ENCODE measurements at regions not wholly inside any gene's neighbourhood (a gene's known extent, or its start where the extent isn't known, plus 50 kb on each side); places are given as distances from the start of the nearest gene placed in this dataset.

DNA sequence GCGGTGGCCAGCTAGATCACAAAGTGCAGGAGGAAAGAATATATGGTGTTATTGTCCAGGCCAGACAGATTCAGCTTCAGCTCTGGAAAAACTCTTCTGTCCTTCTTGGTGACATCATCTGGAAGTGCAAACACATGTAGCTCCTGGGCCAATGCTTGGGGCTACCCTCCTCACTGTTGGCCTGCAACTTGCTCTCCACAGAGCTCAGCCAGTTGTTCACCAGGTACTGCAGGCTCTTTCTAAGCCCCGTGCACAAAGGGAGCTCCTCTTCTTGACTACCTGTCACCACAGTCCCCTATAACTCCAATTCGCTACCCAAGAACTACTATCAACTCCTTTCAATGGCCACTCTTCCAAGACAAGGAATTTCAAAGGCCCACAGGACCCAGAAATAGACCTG, 1175.9 kb upstream of the CDH9 start:
- DNase-seq (ENCODE audit: extremely low read depth, low read depth, low spot score): no peak

DNA sequence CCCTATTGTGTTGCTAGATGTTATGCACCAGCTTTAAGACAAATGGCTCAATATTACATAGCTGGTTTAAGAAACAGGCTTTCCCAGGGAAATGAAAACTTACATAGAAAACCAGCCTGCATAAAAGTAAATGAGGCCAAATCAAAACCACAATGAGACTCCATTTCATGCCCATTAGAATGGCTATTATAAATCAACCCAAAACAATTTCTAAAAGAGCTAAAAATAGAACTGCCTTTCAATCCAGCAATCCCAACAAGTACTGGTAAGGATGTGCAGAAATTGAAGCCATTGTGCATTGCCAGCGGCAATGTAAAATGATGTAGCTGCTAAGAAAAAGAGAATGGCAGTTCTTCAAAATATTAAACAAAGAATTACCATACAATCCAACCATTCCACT, 1170.0 kb upstream of the CDH9 start:
- DNase-seq (ENCODE audit: extremely low read depth, low read depth, low spot score): no peak

DNA sequence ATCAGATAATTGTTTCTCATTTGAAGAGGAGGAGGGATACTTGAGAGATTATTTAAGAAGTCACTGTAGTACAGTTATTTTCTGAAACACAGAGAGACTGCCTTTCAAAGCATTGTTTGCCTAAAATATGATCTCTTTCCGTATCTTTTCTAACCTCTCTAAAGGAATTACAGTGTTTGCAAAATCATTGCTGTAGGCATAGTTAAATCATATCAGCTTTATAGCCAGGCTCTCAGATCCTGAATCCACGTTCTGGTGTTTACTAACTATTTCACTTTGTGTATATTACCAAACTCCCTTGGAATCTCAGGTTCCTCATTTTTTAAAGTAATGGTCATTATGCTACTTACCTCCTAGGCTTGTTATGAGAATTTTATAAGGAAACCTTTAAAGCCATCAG, 1151.6 kb upstream of the CDH9 start:
- DNase-seq (ENCODE audit: extremely low read depth, low read depth, low spot score): no peak

DNA sequence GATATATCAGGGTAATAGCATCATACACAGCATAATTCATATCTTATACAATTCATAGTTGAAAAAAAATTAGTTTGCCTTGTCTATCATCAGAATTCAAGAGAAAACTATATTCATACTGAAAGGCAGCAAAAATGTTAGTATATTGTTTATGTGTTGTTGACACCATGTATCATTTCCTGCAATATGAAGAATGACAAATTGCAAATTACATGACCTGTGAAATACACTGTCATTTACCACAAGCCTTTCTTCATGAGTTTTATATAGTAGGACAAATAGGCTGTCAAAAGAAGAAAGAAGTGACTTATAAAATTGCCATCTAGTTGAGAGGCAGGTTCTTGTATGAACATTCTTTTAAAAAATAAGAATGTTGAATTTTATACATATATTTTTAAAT, 1136.3 kb upstream of the CDH9 start:
- DNase-seq (ENCODE audit: extremely low read depth, low read depth, low spot score): no peak

DNA sequence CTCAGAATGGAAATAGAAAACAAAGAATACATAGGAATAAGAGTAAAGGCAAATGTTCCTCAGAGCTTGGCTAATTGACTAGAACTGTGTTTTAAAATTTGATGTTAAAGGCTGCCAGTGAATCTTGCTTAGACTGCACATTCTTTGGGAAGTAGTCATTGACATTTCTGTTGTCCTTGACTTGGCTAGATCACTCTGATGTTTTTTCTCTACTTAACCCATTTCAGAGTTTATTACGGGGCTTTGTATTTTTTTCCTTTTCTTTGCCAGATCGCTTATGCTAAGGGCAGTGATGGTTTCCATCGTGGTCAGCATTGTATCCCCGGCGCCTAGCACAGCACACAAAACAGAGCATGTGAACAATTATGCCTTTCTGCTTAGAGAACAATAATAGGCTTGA, 1126.7 kb upstream of the CDH9 start:
- no peak for DNase-seq (ENCODE audit: extremely low read depth, low read depth, low spot score)

DNA sequence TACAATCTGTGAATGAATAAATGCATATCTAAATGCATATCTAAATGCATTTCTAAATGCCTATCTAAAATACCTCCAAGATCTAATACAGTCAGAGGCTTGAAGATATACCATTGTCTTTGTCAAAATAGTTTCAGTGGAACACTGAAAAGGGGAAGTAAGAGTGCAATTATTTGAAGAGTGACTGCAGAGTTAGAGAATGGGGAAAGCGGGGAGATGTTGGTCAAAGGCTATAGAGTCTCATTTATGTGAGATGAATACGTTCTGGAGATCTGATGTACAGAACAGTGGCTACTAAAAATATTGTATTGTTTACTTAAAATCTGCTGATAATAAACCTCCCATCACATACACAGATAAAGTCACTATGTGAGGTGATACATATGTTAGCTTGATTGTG, 1126.2 kb upstream of the CDH9 start:
- DNase-seq (ENCODE audit: extremely low read depth, low read depth, low spot score): no peak

DNA sequence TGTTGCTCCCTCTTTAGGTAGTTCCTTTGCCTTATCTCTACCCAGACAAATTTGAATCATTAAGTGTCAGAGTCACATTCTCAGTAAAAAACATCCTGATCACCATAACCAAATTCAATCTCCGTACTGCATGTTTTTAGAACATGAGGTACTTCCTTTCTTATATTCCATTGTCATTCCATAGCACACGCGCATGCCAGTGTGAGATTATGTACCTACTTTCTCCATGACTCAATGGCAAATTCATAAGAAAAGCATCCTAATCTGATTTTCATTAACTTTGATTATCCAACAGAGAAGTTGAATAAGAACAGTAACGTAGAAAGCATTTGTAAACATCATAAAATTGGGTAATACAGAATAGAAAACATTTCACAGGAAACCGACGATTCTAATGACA, 1118.6 kb upstream of the CDH9 start:
- no peak for DNase-seq (ENCODE audit: extremely low read depth, low read depth, low spot score)

DNA sequence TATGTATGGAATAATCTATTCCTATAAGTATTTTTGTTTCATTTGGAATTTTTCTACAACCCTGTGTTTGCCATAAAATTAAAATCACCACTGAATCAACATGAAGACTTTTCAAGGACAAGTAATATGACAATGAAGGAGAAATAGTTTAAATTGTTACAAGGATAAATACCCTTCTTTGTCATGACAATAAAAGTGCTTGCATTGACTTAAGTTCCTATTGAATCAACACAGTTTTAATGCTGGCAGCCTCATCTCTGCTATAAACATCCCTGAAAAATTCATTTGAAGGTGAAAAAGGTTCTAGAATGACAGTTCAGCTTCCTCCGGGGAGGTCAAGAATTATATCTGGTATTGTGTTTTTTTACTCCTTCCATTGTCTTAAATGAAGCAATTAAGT, 1105.1 kb upstream of the CDH9 start:
- no peak for DNase-seq (ENCODE audit: extremely low read depth, low read depth, low spot score)

DNA sequence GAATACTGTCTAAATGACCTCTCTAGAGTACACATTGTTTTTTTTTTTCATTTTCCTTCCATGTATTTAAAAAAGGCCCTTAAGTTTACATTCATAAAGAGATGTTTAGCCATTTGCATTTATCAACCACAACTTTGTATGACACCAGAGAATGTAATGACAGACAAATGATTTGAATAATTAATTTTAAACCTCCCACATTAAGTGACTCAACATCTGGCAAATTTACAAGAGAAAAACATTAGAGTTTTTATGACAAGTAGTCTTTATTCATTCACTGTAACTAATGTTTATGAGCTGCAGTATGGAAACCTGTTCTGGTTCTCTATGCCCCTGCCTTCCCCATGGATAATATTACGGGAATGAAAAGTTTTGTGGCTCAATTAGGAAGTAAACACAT, 1093.8 kb upstream of the CDH9 start:
- DNase-seq (ENCODE audit: extremely low read depth, low read depth, low spot score): no peak

DNA sequence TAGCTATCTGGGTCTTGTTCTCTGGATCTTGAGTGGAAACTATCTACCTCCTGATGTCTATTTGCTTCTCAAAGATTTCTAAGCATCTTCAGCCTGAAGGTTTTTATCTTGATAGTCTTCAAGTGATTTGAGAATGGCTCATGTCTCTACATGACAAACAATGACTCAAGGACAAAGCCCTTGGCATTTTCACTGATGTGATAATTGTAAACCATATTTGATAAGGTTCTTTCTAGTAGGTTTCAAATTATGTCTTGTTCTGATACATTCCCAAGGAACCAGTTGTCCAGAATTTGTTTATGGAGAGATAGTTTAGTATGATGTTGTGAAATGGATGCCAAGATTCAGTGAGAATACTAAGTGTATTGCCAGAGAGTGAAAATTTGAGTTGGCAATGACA, 1079.3 kb upstream of the CDH9 start:
- no peak for DNase-seq (ENCODE audit: extremely low read depth, low read depth, low spot score)

DNA sequence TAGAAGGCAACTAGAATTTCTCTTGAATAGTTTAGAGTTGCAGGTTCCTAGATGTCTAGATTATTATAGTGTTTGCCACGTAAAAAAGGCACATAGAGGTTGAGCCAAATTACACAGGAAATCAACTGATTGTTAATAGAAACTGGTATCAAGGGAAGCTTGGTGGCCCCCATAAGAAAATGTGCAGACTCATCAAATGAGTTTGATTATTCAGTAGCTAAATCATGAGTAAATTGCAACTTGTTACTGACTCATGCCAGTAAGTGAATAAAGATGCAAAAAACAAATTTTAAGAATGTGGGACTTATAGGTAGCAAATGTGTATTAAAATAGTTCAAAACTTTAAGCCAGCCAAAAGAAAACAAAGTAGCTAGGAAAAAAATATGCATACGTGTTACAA, 1078.9 kb upstream of the CDH9 start:
- no peak for DNase-seq (ENCODE audit: extremely low read depth, low read depth, low spot score)

DNA sequence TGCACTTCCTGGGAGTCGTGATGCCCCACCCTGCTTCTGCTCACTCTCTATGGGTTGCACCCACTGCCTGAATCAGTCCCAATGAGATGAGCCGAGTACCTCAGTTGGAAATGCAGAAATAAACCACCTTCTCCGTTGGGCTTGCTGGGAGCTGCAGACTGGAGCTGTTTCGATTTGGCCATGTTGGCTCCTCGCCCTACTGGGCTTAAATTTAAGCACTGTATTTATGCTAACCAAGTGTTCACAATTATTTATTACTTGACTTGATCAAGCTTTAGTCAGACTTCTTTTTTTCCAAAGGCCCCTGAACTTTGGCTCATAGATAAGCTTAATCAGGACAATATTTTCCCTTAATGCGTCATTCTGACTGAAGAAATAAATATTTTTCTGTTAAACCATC, 1072.4 kb upstream of the CDH9 start:
- no peak for DNase-seq (ENCODE audit: extremely low read depth, low read depth, low spot score)

DNA sequence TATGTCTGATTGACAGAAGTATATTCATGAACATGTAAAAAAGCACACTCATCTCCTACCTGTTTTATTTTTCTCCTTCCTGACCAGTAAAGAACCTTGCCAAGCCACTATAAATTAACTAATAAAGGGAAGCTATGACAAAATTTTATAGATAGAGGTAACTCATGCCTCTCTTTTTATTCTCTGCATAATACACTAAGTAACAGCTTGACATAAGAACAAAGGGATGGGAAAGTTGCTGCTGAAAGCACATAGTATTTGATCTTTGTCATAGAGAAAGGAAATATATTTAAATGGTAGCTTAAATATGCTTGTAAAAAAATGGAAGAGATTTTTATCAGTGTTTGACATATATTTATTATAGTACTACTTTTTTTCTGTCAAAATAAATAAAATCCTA, 1065.7 kb upstream of the CDH9 start:
- no peak for DNase-seq (ENCODE audit: extremely low read depth, low read depth, low spot score)

DNA sequence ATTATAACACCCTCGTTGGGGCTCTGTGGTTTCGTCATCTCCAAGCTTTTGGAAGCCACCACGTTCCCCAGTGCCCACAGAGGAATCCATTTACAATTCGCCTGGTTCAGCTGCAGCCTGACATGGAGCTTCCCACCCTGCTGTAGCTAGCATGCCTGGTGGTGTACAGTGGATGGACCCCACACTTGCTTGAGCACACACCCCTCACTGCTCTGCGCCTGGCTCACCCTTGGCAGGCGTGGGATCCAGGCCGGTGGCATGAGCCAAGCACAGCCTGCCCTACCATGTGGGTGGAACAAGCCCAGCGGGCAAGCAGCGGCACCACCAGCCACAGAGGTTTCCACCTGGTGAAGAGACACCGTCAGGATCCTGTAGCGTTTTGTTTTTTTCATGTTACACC, 1045.7 kb upstream of the CDH9 start:
- DNase-seq (ENCODE audit: extremely low read depth, low read depth, low spot score): no peak

DNA sequence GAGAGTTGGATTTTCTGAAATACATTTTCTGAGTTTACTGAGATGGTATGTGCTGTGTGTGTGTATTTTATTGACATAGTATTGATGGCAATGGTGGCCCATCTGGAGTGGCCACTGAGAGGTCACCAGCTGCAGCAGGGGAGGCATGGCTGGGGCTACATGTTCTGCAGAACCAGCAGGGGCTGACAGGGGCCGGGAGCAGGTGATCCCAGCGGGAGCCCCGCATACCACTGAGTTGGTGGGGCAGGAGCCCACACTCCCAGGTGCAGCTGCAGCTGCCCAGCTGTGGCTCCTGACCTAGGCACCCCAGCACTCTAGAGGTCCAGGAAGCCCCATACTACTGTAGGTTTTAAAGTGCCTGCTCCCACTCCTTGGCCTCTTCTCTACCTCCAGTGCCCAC, 1044.2 kb upstream of the CDH9 start:
- no peak for DNase-seq (ENCODE audit: extremely low read depth, low read depth, low spot score)

DNA sequence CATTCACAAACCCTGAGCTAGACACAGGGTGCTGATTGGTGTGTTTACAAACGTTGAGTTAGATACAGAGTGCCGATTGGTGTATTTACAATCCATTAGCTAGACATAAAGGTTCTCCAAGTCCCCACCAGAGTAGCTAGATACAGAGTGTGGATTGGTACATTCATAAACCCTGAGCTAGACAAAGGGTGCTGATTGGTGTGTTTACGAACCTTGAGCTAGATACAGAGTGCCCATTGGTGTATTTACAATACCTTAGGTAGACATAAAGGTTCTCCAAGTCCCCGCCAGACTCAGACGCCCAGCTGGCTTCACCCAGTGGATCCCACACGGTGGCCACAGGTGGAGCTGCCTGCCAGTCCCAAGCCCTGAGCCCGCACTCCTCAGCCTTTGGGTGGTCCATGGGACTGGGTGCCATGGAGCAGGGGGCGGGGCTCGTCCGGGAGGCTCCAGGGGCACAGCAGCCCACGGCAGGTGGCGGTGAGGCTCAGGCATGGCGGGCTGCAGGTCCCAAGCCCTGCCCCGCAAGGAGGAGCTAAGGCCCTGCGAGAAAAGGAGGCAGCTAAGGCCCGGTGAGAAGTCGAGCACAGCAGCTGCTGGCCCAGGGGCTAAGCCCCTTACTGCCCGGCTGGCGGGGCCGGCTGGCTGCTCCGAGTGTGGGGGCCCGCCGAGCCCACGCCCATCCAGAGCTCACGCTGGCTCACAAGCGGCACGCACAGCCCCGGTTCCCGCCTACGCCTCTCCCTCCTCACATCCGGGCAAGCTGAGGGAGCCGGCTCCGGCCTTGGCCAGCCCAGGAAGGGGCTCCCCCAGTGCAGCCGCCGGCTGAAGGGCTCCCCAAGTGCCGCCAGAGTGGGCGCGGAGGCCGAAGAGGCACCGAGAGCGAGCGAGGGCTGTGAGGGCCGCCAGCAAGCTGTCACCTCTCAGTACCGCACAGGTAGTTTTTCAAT, 1039.2 kb upstream of the CDH9 start:
- DNase-seq (ENCODE audit: extremely low read depth, low read depth, low spot score): no peak

DNA sequence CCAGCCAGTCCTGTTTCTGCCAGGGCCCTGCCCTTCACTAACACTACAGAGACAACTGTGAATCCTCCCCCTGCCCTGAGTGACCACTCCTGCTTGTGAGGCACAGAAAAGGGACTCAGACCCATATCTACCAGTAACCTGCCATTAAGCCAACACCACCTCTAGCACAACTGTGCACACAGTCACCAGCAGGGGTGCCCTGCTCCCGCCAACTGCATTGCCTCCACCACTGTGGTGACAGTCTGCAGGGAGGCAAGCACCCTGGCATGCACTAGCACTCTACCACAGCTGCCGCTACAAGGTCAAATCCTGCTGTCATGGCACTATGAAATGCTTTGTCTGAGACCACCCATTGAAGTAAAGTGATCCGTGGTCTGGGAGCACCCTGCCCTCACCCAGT, 1028.5 kb upstream of the CDH9 start:
- no peak for DNase-seq (ENCODE audit: extremely low read depth, low read depth, low spot score)

DNA sequence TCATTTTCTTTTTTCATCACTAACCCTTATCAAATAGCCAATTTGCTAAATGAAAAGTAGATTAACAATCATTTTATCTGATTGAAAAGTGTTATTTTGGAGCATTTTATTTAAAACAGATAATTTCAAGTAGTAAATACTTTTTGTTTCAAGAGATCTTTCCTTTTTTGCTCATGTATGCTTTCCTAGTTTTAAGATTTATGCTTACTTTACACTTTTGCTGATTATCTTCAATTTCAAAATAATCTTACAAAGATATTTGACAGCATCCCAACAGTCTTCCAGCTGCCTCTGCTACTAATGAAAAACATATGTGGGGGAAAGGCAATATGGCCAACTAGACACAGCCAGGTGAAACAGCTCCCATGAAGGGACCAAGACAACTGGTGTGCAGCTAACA, 1027.3 kb upstream of the CDH9 start:
- DNase-seq (ENCODE audit: extremely low read depth, low read depth, low spot score): no peak

DNA sequence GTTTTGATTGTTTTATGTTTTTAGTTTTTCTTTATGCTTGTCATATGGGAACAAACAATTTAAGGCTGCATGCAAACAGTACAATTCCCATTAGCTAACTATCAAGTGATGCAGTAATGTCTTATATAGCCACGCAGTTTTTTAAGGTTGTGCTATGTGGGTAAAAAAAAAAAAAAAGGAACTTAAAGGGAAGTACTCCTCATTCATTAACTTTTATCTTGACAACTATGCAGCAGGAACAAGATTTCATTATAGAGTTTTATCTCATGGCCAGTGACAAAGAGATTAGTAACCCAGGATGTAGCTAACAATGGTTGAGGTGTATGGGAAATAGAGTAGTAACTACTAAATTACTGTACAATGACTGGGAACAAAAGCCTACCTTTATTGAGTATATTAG, 1008.2 kb upstream of the CDH9 start:
- DNase-seq (ENCODE audit: extremely low read depth, low read depth, low spot score): no peak

DNA sequence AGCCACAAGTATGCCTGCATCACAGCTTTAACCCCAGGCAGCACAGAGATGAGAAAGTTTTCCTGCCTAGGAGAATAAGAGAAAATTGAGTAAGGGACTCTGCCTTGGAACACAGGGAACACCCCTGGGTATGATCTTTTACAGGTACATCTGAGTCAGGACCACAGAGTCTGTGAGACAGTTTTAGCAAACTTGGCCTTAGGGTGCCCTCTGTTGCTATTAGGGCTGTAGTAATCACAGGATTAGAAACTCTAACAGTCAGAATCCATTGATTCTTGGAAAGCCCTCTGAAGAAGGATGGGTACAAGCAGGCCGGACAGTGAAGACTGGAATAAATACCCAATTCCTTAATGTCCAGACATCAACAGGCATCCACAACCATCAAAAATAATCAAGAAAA, 989.5 kb upstream of the CDH9 start:
- no peak for DNase-seq (ENCODE audit: extremely low read depth, low read depth, low spot score)

DNA sequence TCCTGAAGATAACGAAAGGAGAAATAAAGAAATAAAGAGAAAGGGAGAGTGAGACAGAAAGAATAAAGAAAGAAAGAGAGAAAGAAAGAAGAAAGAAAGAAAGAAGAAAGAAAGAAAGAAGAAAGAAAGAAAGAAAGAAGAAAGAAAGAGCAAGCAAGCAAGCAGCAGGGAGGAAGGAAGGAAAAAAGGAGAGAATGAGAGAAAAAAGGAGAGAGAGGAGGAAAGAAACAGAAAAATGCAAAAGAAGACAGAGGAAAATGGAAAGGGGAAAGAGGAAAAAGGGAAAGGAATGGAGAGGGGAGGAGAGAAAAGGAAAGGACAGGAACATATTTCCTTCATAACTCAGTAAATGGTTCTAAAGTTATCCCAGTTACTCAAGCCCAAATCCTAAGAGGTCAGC, 978.8 kb upstream of the CDH9 start:
- no peak for DNase-seq (ENCODE audit: extremely low read depth, low read depth, low spot score)

DNA sequence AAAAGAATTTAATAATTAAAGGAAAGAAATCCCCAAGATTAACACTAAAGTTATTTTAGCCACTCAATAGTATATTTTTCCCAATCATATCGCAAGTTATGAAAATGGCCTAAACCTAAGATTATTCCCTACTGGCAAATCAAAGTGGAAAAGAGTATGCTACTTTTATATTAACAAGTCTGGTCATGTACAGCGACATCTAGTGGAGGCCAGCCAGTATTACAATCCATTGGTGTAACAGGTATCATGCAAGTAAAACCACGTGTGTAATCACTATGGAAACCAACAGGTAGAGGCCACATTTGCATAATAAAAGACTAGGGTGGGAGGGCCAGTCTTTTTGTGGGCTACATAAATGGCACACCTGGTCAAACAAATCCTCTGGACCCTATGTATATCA, 976.4 kb upstream of the CDH9 start:
- no peak for DNase-seq (ENCODE audit: extremely low read depth, low read depth, low spot score)

DNA sequence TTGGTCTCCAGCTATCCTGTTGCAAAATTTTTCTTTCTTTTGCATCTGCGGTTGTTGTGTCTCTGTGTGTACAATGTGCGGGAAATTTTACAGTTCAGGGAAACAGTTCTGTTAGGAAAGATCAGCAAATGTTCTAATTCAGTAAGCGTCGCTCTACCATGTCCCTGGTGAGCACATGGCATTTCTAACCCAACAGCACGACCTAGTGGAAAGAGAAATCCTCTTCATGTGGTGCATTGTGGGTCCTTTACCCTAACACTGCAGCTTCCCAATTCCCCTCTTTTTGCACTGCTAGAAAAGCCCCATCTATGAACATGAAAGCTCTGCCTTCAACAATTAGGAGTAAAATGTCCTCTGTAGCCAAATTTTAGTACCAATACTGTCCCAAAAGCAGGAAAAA, 974.2 kb upstream of the CDH9 start:
- DNase-seq (ENCODE audit: extremely low read depth, low read depth, low spot score): no peak

Data from glomerular endothelial cell (primary cell).